HG03565 (cell line): ENCODE measurements at regions not wholly inside any gene's neighbourhood (a gene's known extent, or its start where the extent isn't known, plus 50 kb on each side); places are given as distances from the start of the nearest gene placed in this dataset.

Experiments used
- ATAC-seq: cut with Tn5 transposase; IDR thresholded peaks from one replicate; pipeline ENCODE4 v1.9.1; 2021; ENCODE audit warnings: mild to moderate bottlenecking, moderate library complexity; ENCODE audit not compliant: unreplicated experiment

DNA sequence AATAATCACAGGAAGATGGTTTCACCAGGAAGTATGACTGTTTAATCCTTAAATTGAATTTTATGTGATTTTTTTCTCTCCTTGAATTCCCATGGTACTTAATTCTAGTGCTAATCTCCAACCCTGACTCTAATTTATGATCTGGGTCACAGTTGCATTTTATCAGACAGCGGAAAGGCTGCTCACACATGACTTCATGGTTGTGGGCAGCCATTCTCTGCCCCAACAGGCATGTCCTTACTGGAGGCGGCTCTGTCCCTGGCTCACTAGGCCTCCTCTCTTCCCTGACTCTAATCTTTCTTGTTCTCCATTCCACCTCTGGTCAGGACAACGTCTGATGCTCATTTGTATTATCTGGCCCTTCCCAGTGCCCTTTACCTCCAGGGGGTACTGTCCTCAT, 184.4 kb downstream of the CHST1 start:
- ATAC-seq: no peak

DNA sequence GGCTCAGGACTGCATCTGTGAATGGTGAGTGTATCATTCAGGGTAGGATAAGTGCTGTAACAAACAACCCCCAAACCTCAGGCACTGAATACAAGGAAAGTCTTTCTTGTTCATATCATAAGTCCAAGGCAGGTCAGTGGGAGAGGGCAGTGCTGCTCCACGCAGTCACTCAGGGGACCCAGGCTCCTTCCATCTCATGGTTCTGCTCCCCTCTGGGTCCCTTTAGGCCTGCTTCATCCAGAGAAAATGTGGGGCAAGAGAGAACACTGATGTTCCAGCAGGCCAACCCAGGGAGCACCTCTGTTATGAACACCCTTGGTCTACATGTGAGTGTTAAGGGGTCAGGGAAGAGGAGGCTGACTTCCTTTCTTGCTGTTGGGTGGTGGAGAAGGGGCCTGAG, 187.8 kb downstream of the CHST1 start:
- ATAC-seq: no peak

DNA sequence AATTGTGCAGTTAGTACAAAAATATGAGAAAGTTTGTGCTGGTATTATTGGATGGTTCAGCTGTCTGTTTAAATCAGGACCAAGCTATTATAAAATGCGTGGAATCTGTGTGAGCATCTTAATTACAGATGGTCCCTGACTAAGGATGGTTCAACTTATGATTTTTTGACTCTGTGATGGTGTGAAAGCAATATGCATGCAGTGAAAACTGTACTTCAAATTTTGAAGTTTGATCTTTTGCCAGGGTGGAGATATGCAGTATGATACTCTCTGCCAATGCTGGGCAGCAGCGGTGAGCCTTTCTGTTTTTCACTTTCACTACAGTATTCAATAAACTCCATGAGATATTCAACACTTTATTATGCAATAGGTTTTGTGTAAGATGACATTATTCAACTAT, 189.3 kb downstream of the CHST1 start:
- ATAC-seq: no peak

DNA sequence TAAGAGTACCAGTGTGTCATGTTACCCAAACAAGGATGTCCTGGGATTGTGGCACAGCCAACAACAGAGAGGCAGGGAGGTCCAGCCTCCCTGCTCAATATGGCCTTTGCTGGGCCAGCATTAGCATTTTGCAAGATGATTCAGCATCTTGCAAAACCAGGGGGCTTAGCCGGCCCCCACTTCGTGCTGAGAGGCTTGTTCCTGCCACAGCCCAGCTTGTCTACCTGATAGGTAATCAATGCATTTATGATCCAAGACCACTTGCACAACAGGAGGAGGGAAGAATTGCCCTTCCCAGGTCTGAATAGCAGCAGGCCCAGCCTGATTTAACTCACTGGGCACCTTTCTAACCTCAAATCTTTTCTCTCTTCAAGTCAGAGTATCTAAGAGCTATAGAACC, 189.0 kb upstream of the SYT13 start:
- ATAC-seq: no peak

DNA sequence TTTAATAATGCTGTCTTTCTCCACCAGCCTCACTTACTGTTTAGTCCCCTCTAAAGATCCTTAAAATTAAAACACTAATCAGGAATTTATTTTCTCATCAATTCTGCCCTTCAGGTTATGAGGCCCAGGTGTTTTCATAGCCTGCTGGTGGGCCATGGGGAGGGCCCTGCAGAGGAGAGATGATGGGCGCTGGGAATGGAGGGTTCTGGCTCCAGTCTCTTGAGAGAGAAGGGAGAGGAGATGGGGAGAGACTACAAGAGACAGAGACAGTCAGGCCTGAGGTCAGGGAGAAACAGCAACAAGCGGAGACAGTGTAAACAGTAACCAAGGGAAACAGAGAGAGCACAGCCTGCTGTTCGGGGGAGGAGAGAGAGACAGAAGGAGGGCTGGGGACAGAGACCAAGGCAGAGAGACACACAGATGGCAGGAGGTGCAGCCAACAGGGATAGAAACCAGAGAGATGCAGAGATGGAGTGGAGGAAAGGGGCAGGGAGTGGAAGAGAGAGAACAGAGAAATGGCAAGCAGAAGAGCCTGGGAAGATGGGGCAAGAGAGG, 187.3 kb upstream of the SYT13 start:
- no peak for ATAC-seq

DNA sequence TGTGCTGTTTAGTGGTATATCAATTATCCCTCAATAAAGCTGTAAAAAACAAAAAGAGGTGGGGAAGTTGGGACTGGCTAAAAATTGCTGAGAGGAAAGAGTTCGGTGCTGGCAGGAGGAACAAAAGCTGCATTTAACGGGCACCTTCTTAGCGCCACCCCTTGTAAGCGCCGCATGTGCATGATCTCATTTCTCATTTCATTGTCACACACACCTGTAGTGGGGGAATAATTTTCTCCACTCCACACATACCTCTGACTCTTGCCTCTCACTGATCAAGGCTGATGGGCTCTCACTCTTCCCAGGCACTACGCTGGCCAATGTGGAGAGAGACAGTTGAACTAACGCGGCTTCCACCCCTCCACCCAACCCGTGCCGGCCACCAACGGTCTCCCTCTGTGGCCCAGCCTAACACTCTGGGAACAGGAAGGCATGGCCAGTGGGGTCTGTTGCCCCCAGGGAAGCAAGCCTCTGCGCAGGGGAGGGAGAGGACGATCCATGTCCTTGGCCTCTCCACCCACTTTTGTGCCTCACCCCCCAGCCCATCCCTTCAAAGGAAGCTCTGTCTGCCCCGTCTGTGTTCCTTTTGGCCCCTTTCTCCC, 186.7 kb upstream of the SYT13 start:
- ATAC-seq: no peak

DNA sequence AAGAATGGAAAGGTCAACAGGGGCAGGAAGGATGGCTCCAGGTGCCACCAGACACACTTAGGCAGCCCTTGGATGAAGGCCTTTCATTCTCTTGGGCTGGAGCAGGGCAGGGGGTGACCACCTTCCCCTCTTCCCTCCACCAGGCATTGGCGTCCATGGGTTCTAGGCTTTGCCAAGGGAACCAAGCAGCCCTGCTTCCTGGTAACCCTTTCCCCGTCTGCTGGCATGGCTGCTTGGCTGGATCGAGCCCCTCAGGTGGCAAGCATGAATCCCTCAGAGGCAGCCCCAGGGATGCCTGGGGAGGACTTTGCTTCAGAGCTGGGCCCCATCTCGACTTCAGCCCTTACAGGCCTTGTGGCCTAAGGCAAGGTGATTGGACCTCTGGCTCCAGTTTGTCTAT, 185.1 kb upstream of the SYT13 start:
- no peak for ATAC-seq

DNA sequence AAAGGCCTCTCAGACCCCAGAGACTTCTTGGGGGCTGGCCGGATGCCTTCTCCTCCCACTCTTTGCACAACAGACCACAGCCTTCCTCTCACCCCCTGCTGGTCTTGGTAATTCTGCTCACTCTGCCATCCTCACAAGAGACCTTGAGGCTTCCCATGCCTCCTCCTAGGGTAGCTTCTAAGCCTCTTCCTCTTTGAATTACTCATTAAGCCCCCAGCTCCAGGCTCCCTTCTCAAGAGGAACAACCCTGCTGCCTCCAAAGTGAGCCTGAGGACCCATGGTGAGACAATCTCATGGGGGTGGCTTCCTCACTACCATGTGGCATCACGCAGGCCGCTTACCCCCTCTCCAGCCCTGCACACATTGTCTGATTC, 184.6 kb upstream of the SYT13 start:
- no peak for ATAC-seq

DNA sequence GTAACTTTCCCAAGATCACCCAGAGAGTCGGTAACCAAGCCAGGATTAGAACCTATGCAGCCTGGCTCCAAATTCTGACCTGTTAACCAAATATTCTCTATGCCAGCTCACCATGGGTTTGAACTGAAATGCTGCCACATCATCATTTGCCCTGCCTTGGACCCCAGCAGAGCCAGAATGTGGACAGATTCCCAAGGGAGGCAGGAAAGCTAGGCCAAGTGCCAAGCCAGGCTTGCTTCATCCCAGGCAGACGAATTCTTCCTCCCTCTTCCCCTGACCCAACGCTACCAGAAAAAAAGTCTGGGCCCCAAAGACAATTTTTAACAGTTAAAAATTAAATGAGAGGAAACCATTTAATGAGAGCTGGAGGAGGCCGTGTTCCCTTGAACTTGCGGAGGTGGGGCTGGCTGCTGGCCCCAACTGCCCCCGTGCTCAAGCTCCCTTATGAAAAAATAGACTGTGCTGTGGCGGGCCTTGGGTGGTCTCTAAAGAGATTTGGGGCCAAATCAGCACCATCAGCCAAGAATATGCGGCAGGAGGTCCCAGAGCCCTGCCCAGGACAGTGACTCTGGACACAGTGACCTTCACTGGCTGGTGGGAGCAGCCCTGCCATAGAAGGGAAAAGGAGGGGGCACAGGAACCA, 184.1 kb upstream of the SYT13 start:
- ATAC-seq: no peak

DNA sequence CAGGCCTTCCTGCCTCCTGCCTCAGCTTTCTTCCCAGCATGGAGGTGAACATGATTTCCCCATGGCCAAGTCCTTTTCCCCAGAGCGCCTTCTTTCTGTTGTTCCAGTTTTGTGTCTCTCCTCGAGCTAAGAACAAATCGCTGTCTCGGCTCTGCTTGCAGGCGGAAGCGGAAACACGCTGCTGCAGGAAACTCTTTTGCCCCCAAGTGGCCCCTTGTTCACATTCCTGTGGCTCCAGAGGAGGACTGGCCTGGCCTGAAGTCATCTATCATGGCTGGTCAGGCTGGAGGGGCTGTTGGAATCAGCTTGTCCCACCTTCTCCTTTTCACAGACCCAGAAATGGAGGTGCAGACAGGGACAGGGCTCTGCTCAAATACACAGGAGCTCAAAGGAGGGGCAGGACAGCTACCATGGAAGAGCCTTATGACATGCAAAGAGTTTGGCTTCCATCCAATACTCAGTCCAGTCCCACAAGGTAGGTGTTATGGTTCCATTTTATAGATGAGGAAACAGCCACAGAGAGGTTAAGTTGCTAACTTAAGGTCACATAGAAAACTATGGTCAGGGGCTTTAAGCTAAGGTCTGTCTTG, 182.2 kb upstream of the SYT13 start:
- no peak for ATAC-seq

DNA sequence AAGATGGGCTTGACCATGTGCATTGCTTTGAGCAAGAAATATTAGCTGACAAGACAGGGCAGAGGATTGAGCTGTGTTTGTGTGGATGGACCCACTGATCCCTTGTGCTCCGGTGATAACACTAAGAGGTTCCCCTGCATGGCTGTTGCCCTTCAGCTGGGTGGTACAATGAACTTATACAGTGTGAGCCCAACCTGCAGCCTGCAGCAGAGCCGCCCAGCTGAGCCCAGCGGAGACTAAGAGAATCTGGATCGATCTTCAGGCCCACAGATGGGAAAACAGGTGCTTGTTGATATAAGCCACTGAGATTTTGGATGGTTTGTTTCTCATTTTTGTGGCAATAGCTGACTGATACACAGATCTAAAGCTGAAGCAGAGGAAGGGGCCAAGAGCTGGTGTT, 177.4 kb upstream of the SYT13 start:
- no peak for ATAC-seq

DNA sequence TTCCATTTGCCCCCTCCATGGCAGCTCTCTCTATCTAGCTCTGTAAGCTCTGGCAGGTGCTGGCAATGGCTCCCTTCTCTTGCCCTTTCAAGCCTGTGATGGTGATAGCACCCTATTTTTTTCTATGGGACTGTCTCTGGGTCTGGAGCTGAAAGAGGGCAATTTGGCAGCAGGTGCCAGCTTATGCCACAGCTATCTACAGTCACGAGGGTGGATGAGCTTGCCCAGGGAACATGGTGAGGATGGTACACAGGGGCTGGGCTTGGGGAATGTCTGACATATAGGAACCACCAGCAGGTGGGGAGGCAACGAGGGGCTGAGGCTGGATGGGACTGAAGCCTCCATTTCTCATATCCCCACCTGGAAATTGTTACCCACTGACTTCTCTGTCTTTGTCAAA, 175.4 kb upstream of the SYT13 start:
- ATAC-seq: no peak

DNA sequence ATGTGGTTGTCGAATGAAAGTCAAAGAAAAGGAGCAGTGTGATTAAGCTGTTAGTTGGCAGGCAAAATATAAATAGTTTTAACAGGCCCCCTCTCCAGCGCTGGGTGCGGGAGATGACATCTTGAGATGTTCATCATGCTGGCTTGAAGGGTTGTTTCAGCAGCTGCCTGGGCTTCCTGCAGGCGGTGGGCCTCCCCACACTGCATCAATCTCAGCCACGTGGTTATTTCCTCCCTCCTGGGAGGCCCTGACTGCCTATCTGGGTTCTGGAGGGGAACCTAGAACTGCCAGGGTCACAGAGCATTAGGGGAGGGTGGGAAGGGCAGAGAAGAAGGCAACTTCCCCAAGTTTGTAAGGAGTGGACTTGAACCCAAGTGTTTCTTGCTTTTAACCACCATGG, 173.3 kb upstream of the SYT13 start:
- no peak for ATAC-seq

DNA sequence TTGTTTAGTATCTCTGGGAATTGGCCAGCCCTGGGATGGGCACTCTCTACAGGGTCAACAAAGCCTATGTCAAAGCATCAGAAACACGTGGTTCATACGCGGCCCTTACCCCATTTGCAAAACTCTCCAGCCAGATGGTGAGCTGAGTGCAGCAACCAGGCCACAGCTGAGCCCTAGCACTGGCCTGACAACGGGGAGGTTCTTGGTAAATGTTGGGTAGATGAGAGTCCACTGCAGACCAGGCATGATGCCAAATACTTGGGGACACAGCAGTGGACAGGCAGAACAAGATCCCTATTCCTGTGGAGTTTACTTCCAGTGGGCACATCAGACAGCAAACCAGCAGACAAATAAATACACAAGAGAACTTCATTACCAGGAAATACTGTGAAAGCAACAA, 172.1 kb upstream of the SYT13 start:
- ATAC-seq: no peak

DNA sequence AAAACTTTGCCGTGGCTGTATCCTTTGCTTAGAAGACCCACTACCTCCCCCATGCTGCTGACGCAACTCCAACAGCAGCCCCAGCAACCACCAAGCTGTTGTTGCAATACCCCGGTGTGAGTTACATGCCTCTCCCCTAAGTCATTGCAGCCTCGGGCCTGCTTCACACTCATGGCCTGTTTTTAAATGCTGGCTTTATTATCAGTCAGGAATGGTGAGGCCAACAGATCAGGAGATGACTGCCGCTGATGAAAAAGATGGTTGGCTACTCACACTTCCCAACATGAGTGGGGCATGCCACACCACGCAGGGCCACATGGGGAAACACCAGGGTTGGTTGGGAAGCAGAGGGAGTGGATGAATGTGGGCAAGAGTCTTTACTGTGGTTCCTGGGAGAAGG, 171.5 kb upstream of the SYT13 start:
- no peak for ATAC-seq

DNA sequence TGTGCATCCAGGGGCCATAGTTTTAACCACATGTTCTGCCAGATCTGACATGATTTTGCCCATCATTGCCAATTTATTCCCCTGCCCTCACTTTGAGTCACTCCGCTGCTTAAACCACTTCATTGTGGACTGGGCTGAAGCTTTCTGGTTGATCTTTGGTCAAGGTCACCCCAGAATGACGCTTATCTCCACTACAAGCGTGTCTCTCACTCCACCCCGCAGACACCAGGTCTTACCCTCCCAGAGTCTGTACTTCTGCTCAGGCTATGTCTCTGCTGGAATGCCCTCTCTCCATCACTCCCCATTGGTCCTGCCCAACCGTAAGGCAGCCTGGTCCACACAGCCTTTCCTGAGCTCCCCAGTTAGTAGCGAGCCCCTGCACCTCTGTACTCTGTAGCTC, 170.5 kb upstream of the SYT13 start:
- ATAC-seq: no peak

DNA sequence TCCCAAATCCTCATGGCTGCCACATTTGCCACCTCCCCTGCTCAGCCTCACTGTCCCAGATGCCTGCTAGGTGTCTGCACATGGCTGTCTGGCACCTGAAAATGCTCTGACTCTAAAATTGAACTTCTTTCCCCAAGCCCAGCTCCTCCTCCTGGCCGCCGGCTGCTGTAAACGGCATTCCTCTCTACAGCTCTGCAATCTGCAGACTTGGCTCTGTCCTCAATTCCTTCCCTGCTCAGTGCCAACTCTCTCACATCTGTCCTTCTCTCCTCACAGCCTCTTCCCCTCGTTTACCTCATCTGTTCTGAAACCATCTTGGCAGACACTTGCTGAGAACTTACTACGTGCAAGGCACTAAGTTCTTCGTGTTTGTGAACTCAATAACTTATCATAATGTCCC, 169.4 kb upstream of the SYT13 start:
- ATAC-seq: no peak

DNA sequence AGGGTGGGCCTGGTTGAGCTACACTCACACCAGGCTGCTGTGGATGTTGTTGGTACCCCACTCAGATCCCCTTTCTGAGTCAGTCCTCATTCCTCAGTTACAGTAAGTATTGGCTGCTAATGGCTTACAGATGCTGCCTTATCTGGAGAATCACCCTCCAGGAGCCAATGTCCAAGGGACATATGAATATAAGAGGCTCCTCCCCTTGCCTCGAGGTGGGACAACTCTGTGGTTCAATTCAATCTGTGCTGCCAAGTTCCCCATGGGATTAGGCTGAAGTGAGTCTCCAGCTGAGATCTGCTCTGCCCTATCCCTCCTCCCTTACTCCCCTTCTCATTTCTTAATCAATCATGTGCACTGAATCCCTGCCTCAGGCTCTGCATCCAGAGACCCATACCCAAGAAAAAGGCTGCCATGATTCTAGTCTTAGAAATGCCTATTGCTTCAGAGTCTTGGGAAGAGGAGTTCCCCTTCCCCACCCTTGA, 168.8 kb upstream of the SYT13 start:
- ATAC-seq: no peak

DNA sequence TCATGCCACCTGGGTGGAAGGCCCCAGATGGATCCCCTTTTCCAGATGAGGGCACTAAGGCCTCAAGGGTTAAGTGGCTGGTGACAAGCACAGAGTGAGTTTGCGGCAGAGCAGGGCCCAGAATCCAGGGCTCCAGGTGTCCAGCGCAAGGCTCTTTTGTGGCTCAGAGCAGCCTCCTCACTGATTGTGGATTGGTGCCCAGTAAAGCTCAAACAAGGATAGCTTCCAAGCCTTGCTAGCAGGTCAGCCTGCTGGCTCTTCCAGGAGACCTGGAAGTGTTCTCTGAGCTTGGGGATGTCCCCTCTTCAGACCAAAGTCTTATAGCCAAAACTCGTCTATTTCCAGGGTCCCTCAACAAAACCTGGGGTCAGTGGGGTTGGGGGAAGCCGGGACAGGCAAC, 167.6 kb upstream of the SYT13 start:
- no peak for ATAC-seq

DNA sequence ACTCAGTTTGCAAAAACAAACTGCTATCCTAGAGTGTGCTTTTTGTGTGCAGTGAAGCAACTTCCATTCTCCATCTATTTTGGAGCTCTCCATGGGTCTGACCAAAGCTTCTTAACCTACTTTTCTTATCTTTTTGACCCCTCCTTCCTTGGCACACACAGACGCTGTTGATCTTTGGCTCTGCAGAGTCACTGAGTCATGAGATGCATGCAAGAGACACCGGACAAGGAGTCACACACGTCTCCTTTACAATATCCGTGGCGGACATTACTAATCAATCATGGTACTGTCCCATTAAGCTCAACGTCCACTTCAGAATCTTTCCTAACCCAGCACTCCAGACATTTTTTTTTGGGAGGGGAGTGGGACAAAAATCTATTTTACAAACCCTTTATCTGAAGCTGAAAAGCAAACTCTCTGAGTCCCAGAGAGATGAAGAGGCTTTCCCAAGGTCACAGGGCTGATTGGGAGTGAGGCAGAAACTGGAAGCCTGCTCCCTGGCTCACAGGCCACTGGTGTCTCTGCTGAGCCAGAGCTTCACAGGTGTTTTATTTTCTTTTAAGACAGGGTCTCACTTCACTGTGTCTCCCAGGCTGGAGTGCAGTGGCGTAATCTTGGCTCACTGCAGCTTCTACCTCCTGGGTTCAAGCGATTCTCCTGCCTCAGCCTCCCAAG, 165.8 kb upstream of the SYT13 start:
- no peak for ATAC-seq

DNA sequence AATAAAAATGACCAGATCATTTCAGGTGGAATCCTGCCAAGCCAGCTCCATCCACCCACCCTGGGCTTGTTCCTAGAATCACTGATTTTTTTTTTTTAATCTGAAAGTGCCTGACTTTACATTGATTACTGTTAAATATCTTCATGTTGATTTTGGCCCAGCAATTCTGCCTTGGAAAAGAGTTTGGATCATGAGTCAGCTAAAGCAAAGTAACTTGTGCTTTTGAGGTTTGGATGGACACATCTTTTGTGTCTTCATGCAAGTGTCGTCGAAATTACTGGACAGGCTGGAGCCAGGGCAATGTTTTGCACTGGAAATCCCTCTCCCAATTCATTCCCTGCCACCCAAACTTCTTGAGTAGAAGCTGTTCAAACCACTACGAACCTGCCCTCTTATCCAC, 164.0 kb upstream of the SYT13 start:
- ATAC-seq: no peak

DNA sequence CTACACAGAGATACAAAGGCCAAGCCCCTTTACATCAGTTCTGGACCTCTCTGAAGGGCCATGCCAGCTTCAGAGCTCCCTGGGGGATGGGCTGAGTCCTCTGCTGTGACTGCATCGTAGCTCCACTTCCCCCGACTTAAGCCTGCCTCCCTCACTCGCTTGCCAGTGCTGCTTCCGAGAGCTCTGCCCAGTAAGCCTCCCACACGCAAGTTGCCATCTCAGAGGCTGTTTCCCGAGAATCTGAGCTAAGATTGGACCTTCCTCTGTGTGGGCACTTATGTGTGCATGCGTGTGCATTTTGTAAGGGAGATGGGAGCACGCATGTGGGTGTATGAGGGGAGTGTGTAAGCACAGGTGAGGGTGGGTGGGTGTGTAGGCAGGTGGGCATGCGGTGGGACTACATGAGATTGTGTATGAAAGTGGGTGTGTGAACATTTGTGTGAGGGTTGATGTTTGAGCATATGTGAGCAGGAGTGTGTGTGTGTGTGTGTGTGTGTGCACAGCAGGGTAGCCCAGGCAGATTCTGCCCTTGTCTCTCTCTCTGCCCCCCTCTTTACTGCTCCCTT, 163.0 kb upstream of the SYT13 start:
- ATAC-seq: no peak
